C4-2B (cell line): ENCODE measurements at regions not wholly inside any gene's neighbourhood (a gene's known extent, or its start where the extent isn't known, plus 50 kb on each side); places are given as distances from the start of the nearest gene placed in this dataset.

Experiments used
- CTCF ChIP-seq: fragments of 450-650 bp; conservative IDR thresholded peaks from 2 replicates; pipeline ENCODE4 v1.5.1; 2017; ENCODE audit warnings: mild to moderate bottlenecking
- ZFX ChIP-seq: fragments of 450-650 bp; IDR thresholded peaks from 2 replicates; pipeline ENCODE4 v1.6.1; 2017

GRCh38 chr5:37971483-37972024 lies 131.7 kb upstream of the GDNF start:
- TF ChIP-seq CTCF (no peak), ZFX (no peak)
